Cardiac muscle cell (in vitro differentiated cells and primary cell): ENCODE measurements at regions not wholly inside any gene's neighbourhood (a gene's known extent, or its start where the extent isn't known, plus 50 kb on each side); places are given as distances from the start of the nearest gene placed in this dataset.
"Not testable (repeated sequence)": the region's sequence is repeated elsewhere in the genome, so short reads cannot be mapped to it uniquely, and the experiment has no call there.

Source experiments
- DNase-seq, 2 donors: peaks; one replicate each; pipeline versions ENCODE4 v3.0.0 to v3.0.0-alpha.2; 2010 to 2017; ENCODE audit warnings: low read depth in 1 of 2, low spot score in 1 of 2
- H3K27ac ChIP-seq: fragments of 200-600 bp; sonication (generic); 2 replicates; pipeline ENCODE4 v1.5.1; 2016
- H3K27me3 ChIP-seq: fragments of 200-600 bp; sonication (generic); 2 replicates; pipeline ENCODE4 v1.6.0; 2016; ENCODE audit warnings: control low read depth
- H3K36me3 ChIP-seq: fragments of 200-600 bp; sonication (generic); 2 replicates; pipeline ENCODE4 v1.5.1; 2016; ENCODE audit warnings: control low read depth
- H3K4me1 ChIP-seq: fragments of 200-600 bp; sonication (generic); 2 replicates; pipeline ENCODE4 v1.8.1; 2017; ENCODE audit warnings: low read depth, mild to moderate bottlenecking, mixed run types
- H3K4me3 ChIP-seq: fragments of 200-600 bp; sonication (generic); 2 replicates; pipeline ENCODE4 v1.5.1; 2016; ENCODE audit warnings: mild to moderate bottlenecking
- H3K9me3 ChIP-seq: fragments of 200-600 bp; sonication (generic); 2 replicates; pipeline ENCODE4 v1.5.1; 2017; ENCODE audit warnings: low read depth, mild to moderate bottlenecking, control low read depth
- CTCF ChIP-seq: IDR thresholded peaks from 2 replicates; pipeline ENCODE4 v1.5.1; 2012; ENCODE audit warnings: low read depth, mild to moderate bottlenecking, low read length

- no peak for TF ChIP-seq CTCF
- no peaks in the 10 kb centered on the region for H3K4me1 ChIP-seq
- DNase-seq = no peak
- no peaks in the 10 kb centered on the region for H3K36me3 ChIP-seq
- H3K4me3 ChIP-seq = no peak overlapping the region
- no peaks in the 10 kb centered on the region for H3K27me3 ChIP-seq
- no peaks in the 10 kb centered on the region for H3K9me3 ChIP-seq
- no peak overlapping the region for H3K27ac ChIP-seq
These were observed 122.1 kb upstream of the RNF32 start for GRCh38 chr7:156518466-156518865.

- not testable (repeated sequence) for H3K36me3 ChIP-seq, H3K27ac ChIP-seq, H3K9me3 ChIP-seq, DNase-seq, H3K27me3 ChIP-seq, H3K4me1 ChIP-seq, H3K4me3 ChIP-seq
These were observed 122.7 kb upstream of the RNF32 start for GRCh38 chr7:156517858-156518257.

DNA sequence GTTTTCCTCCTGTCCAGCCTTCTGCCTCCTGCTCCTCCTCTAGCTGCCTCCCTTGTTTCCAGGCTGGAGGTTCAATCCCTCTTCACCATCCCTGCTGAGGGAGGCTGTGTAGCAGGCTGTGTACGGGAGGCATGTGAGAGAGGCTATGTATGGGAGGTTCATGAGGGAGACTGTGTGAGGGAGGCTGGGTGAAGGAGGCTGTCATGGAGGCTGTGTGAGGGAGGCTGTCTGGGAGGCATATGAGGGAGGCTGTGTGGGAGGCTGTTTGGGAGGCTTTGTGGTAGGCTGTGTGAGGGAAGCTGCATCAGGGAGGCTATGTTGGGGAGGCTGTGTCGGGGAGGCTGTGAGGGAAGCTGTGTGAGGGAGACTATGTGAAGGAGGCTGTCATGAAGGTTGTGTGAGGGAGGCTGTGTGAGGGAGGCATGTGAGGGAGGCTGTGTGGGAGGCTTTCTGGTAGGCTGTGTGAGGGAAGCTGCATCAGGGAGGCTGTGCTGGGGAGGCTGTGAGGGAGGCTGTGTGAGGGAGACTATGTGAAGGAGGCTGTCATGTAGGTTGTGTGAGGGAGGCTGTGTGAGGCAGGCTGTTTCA, 123.7 kb upstream of the RNF32 start:
- Histone ChIP-seq H3K27ac (no peak overlapping the region), H3K4me1 (no peaks in the 10 kb centered on the region), H3K36me3 (no peaks in the 10 kb centered on the region), H3K27me3 (no peaks in the 10 kb centered on the region), H3K9me3 (no peaks in the 10 kb centered on the region), H3K4me3 (no peak overlapping the region)
- TF ChIP-seq CTCF = no peak
- DNase-seq = no peak

GRCh38 chr7:156515911-156516790, 124.4 kb upstream of the RNF32 start:
- Histone ChIP-seq H3K4me1 (no peaks in the 10 kb centered on the region), H3K27ac (no peak overlapping the region), H3K36me3 (no peaks in the 10 kb centered on the region), H3K27me3 (no peaks in the 10 kb centered on the region), H3K4me3 (no peak overlapping the region), H3K9me3 (no peaks in the 10 kb centered on the region)
- no peak for TF ChIP-seq CTCF
- no peak for DNase-seq

- H3K36me3 ChIP-seq = no peaks in the 10 kb centered on the region
- no peaks in the 10 kb centered on the region for H3K9me3 ChIP-seq
- no peak overlapping the region for H3K4me3 ChIP-seq
- H3K4me1 ChIP-seq = no peaks in the 10 kb centered on the region
- no peak for DNase-seq
- no peak for TF ChIP-seq CTCF
- no peak overlapping the region for H3K27ac ChIP-seq
- H3K27me3 ChIP-seq = no peaks in the 10 kb centered on the region
These were observed 125.7 kb upstream of the RNF32 start for GRCh38 chr7:156514851-156515250.

DNA sequence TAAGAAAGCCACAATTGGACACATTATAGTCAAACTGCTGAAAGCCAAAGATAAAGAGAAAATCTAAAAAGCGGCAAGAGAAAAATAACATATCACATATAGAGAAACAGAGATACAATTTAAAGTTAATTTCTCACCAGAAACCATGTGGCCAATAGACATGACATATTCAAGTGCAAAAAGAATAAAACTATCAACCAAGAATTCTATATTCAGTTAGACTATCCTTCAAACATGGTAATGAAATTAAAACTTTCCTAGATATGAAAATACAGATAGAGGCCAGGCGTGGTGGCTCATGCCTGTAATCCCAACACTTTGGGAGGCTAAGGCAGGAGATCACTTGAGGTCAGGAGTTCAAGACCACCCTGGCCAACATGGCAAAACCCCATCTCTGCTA, 129.1 kb upstream of the RNF32 start:
- TF ChIP-seq CTCF = no peak
- no peak for DNase-seq
- no peaks in the 10 kb centered on the region for H3K27me3 ChIP-seq

More for the DNA sequence above, 129.1 kb upstream of the RNF32 start:
- Histone ChIP-seq H3K27ac (no peak overlapping the region), H3K9me3 (no peaks in the 10 kb centered on the region), H3K4me3 (no peak overlapping the region), H3K36me3 (no peaks in the 10 kb centered on the region), H3K4me1 (no peaks in the 10 kb centered on the region)
